Ascending aorta (tissue), 2 donors: ENCODE measurements at regions not wholly inside any gene's neighbourhood (a gene's known extent, or its start where the extent isn't known, plus 50 kb on each side); places are given as distances from the start of the nearest gene placed in this dataset.

Experiments used
- DNase-seq, 2 donors: peaks; one replicate each; pipeline ENCODE4 v3.0.0-alpha.2; 2019; ENCODE audit warnings: low spot score in 2 of 2
- H3K27ac ChIP-seq, 2 donors: fragments of 200-600 bp; sonication (generic); one replicate each; pipeline ENCODE4 v1.5.1; 2016 to 2017; ENCODE audit warnings: mild to moderate bottlenecking in 1 of 2
- H3K27me3 ChIP-seq: fragments of 200-600 bp; sonication (generic); one replicate; pipeline ENCODE4 v1.5.1; 2017
- H3K36me3 ChIP-seq, 2 donors: fragments of 200-600 bp; sonication (generic); one replicate each; pipeline ENCODE4 v1.5.1; 2016
- H3K4me1 ChIP-seq, 2 donors: fragments of 200-600 bp; sonication (generic); one replicate each; pipeline ENCODE4 v1.5.1; 2016 to 2017; ENCODE audit warnings: mild to moderate bottlenecking in 1 of 2
- H3K4me3 ChIP-seq, 2 donors: fragments of 200-600 bp; sonication (generic); one replicate each; pipeline ENCODE4 v1.5.1; 2016 to 2017; ENCODE audit warnings: mild to moderate bottlenecking in 1 of 2
- H3K9me3 ChIP-seq, 2 donors: fragments of 200-600 bp; sonication (generic); one replicate each; pipeline ENCODE4 v1.5.1; 2016
- CTCF ChIP-seq, 3 experiments: fragments of 200-600 bp in 2 of 3; fragments of 450-650 bp in 1 of 3; sonication (generic) in 2 of 3; IDR thresholded peaks; one replicate each; pipeline ENCODE4 v1.5.1; 2016 to 2019; ENCODE audit warnings: antibody characterized with exemption in 3 of 3, mild to moderate bottlenecking in 1 of 3, moderate library complexity in 1 of 3
- intact Hi-C: fragments of 100-400 bp; cut with DNase I; formaldehyde crosslinking; loops from one replicate; pipeline ENCODE4 v1.15.1; 2023

GRCh38 chr14:38527502-38527878 is 271.6 kb upstream of the CLEC14A start:
- Histone ChIP-seq H3K27me3 (no peaks in the 10 kb centered on the region), H3K9me3 (no peaks in the 10 kb centered on the region), H3K27ac (no peak overlapping the region), H3K36me3 (no peaks in the 10 kb centered on the region), H3K4me1 (no peaks in the 10 kb centered on the region), H3K4me3 (no peak overlapping the region)
- intact Hi-C loops = no loop called here
- DNase-seq = no peak
- TF ChIP-seq CTCF (IDR thresholded peaks at IDR 0.05) = no peak

GRCh38 chr14:38526826-38527501 is 271.1 kb upstream of the CLEC14A start:
- Histone ChIP-seq H3K4me1 (no peaks in the 10 kb centered on the region), H3K4me3 (no peak overlapping the region), H3K9me3 (no peaks in the 10 kb centered on the region), H3K27me3 (no peaks in the 10 kb centered on the region), H3K36me3 (no peaks in the 10 kb centered on the region), H3K27ac (no peak overlapping the region)
- no peak for DNase-seq
- intact Hi-C loops = no loop called here
- no peak for TF ChIP-seq CTCF (IDR thresholded peaks at IDR 0.05)

GRCh38 chr14:38524636-38525509 is 269.0 kb upstream of the CLEC14A start:
- Histone ChIP-seq H3K4me1 (no peaks in the 10 kb centered on the region), H3K4me3 (no peak overlapping the region), H3K9me3 (no peaks in the 10 kb centered on the region), H3K36me3 (no peaks in the 10 kb centered on the region), H3K27ac (no peak overlapping the region), H3K27me3 (no peaks in the 10 kb centered on the region)
- no peak for TF ChIP-seq CTCF (IDR thresholded peaks at IDR 0.05)
- DNase-seq = no peak
- intact Hi-C loops = no loop called here

- intact Hi-C loops = no loop called here
- H3K9me3 ChIP-seq = no peaks in the 10 kb centered on the region
- no peak for TF ChIP-seq CTCF (IDR thresholded peaks at IDR 0.05)
- H3K4me3 ChIP-seq = no peak overlapping the region
- no peaks in the 10 kb centered on the region for H3K4me1 ChIP-seq
- DNase-seq = no peak
- no peak overlapping the region for H3K27ac ChIP-seq
- no peaks in the 10 kb centered on the region for H3K27me3 ChIP-seq
- H3K36me3 ChIP-seq = no peaks in the 10 kb centered on the region
Observed at GRCh38 chr14:38522724-38523123, 266.8 kb upstream of the CLEC14A start.

- no peak overlapping the region for H3K4me3 ChIP-seq
- no peaks in the 10 kb centered on the region for H3K36me3 ChIP-seq
- no peak for DNase-seq
- no peaks in the 10 kb centered on the region for H3K4me1 ChIP-seq
- no peak overlapping the region for H3K27ac ChIP-seq
- H3K27me3 ChIP-seq = no peaks in the 10 kb centered on the region
- H3K9me3 ChIP-seq = no peaks in the 10 kb centered on the region
- TF ChIP-seq CTCF (IDR thresholded peaks at IDR 0.05) = no peak
- intact Hi-C loops = no loop called here
Observed at GRCh38 chr14:38521591-38521990, 265.7 kb upstream of the CLEC14A start.
